Middle frontal gyrus (tissue), 1 donor: ENCODE measurements at regions not wholly inside any gene's neighbourhood (a gene's known extent, or its start where the extent isn't known, plus 50 kb on each side); places are given as distances from the start of the nearest gene placed in this dataset.
A peak's percentile ranks its signal among the peaks of the same experiment; 100 is the strongest.
"Not testable (repeated sequence)": the region's sequence is repeated elsewhere in the genome, so short reads cannot be mapped to it uniquely, and the experiment has no call there.

ENCODE experiments used
- DNase-seq: peaks from one replicate; pipeline ENCODE4 v3.0.0-alpha.2; 2015; ENCODE audit warnings: low spot score; ENCODE audit errors: extremely low spot score

DNA sequence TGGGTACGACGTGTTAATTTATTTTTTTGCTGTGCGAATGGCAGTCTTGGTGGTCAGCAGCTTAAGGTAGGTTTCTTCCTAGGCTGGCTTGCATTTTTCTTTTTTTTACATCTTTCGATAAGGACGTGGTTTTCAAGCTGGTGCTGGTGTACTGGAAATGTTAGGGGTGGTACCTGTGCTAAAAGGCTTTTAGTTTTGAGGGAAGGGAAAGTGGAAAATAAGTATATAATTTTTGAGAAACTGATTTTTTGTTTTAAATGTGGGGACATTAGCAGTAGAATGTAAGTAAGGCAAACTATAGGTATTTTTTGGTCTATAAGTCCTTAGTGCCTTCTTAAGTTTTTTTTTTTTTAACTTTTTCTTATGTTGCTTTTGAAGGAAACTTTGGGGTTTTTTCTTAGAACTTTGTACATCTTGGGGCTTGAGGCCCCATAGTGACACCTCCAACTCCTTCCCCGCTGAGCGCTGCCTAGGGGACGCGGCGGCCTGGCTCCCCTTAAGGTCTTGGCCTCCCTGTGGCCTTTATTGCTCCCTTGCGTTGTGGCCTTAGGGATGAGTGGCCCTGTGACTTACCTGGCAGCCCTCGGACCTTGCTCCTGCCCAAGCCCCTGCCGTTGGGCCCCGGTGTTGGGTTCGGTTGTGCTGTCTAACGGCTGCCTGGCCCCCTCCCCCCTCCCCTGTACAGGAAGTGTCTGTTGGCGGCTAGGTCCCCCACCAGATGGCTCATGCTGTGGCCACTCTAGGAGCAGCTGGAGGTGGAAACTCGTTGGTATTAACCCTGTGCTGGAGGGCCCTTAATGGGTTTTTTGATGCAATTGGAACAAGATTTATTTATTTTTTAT, 88.0 kb upstream of the RPRML start:
- peak; percentile 74 for DNase-seq

- no peak for DNase-seq
Measured at GRCh38 chr17:47066095-47066494, 87.0 kb upstream of the RPRML start.

- DNase-seq: no peak
Measured at GRCh38 chr17:47064684-47065083, 85.6 kb upstream of the RPRML start.

DNA sequence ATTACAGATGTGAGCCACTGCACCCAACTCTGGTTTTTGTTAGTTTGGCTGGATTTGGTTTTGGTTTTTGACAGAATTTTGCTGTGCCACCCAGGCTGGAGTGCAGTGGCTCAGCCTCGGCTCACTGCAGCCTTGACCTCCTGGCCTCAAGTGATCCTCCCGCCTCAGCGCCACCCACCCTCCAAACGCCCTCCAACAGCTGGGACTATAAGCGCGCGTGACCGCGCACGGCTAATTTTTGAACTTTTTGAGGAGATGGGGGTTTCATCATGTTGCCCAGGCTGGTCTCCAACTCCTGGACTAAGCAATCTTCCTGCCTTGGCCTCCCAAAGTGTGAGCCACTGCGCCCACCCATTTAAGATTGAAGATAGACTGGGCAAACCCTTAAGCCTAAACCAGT, 84.4 kb upstream of the RPRML start:
- no peak for DNase-seq

DNA sequence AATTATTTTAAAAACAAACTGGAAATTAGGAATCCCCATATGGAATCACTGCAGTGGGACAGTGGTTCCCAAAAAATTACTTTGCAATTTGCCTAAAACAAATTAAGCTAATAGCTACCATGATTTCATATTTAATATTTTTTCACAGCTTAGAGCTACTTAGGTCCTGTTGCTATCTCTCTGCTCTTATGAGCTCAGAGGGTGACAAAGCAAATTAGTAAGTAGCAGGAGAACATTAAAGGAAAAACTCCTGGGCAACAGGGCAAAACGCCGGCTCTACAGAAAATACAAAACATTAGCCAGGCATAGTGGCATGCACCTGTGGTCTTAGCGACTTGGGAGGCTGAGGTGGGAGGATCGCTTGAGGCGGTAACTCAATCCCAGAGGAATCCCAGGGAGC, 83.8 kb upstream of the RPRML start:
- DNase-seq: not testable (repeated sequence)

- DNase-seq: not testable (repeated sequence)
Measured at GRCh38 chr17:47060005-47060404, 81.0 kb upstream of the RPRML start.

DNA sequence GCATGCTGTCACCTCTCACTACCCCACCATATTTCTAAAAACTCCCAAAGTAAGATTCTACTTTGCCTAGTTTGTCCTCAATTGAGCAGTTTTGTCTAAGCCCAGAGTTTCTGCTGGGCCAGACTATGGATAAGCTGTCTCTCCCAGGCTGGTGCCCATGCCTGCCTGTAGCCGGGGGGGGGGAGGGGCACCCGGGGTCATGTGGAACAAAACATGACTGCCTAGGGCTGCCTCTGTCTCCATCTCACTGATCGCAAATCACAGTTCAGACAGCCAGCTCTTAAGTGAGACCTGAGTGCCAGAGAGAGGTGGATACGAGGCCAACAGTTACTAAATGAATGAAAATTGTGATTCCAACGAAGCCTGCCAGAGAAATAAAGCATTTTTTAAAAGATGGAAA, 78.8 kb upstream of the RPRML start:
- DNase-seq: no peak

DNA sequence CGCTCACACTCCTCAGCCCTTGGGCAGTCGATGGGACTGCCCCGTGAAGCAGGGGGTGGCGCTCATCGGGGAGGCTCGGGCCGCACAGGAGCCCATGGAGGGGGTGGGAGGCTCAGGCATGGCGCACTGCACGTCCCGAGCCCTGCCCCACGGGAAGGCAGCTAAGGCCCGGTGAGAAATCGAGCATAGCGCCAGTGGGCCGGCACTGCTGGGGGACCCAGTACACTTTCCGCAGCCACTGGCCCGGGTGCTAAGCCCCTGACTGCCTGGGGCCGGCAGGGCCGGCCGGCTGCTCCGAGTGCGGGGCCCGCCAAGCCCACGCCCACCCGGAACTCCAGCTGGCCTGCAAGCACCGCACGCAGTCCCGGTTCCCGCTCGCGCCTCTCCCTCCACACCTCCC, 78.2 kb upstream of the RPRML start:
- not testable (repeated sequence) for DNase-seq

DNA sequence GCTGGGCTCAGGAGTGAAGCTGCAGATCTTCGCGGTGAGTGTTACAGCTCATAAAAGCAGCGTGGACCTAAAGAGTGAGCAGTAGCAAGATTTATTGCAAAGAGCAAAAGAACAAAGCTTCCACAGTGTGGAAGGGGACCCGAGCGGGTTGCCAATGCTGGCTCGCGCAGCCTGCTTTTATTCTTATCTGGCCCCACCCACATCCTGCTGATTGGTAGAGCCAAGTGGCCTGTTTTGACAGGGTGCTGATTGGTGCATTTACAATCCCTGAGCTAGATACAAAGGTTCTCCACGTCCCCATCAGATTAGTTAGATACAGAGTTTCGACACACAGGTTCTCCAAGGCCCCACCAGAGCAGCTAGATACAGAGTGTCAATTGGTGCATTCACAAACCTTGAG, 77.6 kb upstream of the RPRML start:
- not testable (repeated sequence) for DNase-seq
